Naive thymus-derived CD4-positive, alpha-beta T cell (primary cell): ENCODE measurements at regions not wholly inside any gene's neighbourhood (a gene's known extent, or its start where the extent isn't known, plus 50 kb on each side); places are given as distances from the start of the nearest gene placed in this dataset.
"Not testable (repeated sequence)": the region's sequence is repeated elsewhere in the genome, so short reads cannot be mapped to it uniquely, and the experiment has no call there.

Experiments
- ATAC-seq: fragments of 150-1000 bp; cut with Tn5 transposase; 2 replicates; pipeline ENCODE4 v1.10.0; 2021; ENCODE audit warnings: mild to moderate bottlenecking, moderate library complexity
- CTCF ChIA-PET: fragments of 350-600 bp; sonication (Branson Sonifier 250); formaldehyde crosslinking; loops from one replicate; lab custom pipeline; 2021; ENCODE audit warnings: antibody characterized with exemption; lab: Charles Lee
- POLR2A ChIA-PET: fragments of 350-600 bp; sonication (Branson Sonifier 250); formaldehyde crosslinking; loops from one replicate; lab custom pipeline; 2021; ENCODE audit warnings: antibody characterized with exemption, inconsistent platforms; lab: Charles Lee
- DNase-seq, 9 donors: peaks; one replicate each; pipeline versions ENCODE4 v3.0.0 to v3.0.0-alpha.2; 2020 to 2022; ENCODE audit warnings: mixed read lengths in 1 of 9
- H3K27ac ChIP-seq: one replicate; pipeline ENCODE4 v1.7.0; 2013; ENCODE audit warnings: mild to moderate bottlenecking, low read depth, low read length, moderate library complexity
- H3K27me3 ChIP-seq, 2 donors: one replicate each; pipeline ENCODE4 v1.7.0; 2013; ENCODE audit warnings: low read length in 2 of 2, mild to moderate bottlenecking in 2 of 2, moderate library complexity in 2 of 2; ENCODE audit not compliant: control insufficient read depth in 2 of 2, insufficient read depth in 2 of 2
- H3K36me3 ChIP-seq, 3 experiments: 1 replicate in 2 of 3; 2 replicates in 1 of 3; pipeline ENCODE4 v1.7.0; 2013; ENCODE audit warnings: low read length in 3 of 3, mild to moderate bottlenecking in 3 of 3, moderate library complexity in 1 of 3; ENCODE audit not compliant: insufficient read depth in 3 of 3, control insufficient read depth in 2 of 3
- H3K4me1 ChIP-seq, 2 donors: one replicate each; pipeline ENCODE4 v1.7.0; 2013; ENCODE audit warnings: low read length in 2 of 2, mild to moderate bottlenecking in 2 of 2, moderate library complexity in 1 of 2; ENCODE audit not compliant: control insufficient read depth in 2 of 2, insufficient read depth in 2 of 2
- H3K4me3 ChIP-seq: 2 replicates; pipeline ENCODE4 v1.7.0; 2013; ENCODE audit warnings: mild to moderate bottlenecking, low read length
- H3K9me3 ChIP-seq, 3 experiments: 1 replicate in 2 of 3; 2 replicates in 1 of 3; pipeline ENCODE4 v1.7.0; 2013; ENCODE audit warnings: low read length in 3 of 3; ENCODE audit not compliant: control insufficient read depth in 2 of 3
- H3K27ac Mint-ChIP-seq, 9 donors: one replicate each; pipeline ENCODE4 v1.8.0; 2020 to 2022; ENCODE audit warnings: mixed read lengths in 9 of 9, mild to moderate bottlenecking in 8 of 9, moderate library complexity in 5 of 9, inconsistent platforms in 2 of 9
- H3K27me3 Mint-ChIP-seq, 5 donors: one replicate each; pipeline ENCODE4 v1.8.0; 2021 to 2022; ENCODE audit warnings: mixed read lengths in 5 of 5, mild to moderate bottlenecking in 1 of 5
- H3K36me3 Mint-ChIP-seq, 5 donors: one replicate each; pipeline ENCODE4 v1.8.0; 2020 to 2022; ENCODE audit warnings: mixed read lengths in 5 of 5, mild to moderate bottlenecking in 3 of 5, inconsistent platforms in 1 of 5
- H3K4me1 Mint-ChIP-seq, 7 donors: one replicate each; pipeline ENCODE4 v1.8.0; 2020 to 2022; ENCODE audit warnings: mixed read lengths in 7 of 7, mild to moderate bottlenecking in 3 of 7, inconsistent platforms in 1 of 7
- H3K4me3 Mint-ChIP-seq, 10 donors: one replicate each; pipeline ENCODE4 v1.8.0; 2020 to 2022; ENCODE audit warnings: mild to moderate bottlenecking in 10 of 10, mixed read lengths in 10 of 10, moderate library complexity in 6 of 10, inconsistent platforms in 2 of 10
- H3K9me3 Mint-ChIP-seq, 11 donors: one replicate each; pipeline ENCODE4 v1.8.0; 2020 to 2022; ENCODE audit warnings: mixed read lengths in 11 of 11, mild to moderate bottlenecking in 4 of 11, inconsistent platforms in 1 of 11, moderate library complexity in 1 of 11
- intact Hi-C, 2 donors: fragments of 100-400 bp; cut with micrococcal nuclease; formaldehyde crosslinking; loops; one replicate each; pipeline ENCODE4 v1.15.1; 2023

DNA sequence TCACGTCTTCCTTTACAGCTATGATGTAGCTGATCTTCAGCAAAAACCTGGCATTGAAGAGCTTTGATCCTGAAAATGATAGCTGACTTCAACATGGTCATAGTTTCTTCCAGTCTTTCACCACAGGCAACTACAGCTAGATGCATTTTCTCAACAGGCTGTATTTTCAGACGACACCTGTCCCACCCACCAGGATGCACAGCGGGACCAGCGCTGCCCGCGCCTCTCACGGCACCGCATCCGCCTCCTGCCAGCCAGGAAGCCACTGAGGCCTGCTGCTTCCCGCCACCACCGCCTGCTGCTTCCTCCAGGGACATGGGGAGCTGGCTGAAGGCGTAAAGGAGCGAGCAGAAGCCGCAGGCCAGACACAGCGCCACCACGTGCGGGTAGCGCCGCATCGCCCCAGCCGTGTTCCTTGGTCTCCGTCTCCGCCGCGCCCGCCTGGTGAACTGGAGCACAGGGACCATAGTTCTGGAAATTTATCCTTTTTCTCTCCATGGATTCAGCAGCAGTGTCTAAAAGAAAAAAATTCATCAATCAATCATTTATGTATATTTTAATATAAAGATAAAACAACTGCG lies 456.3 kb downstream of the TUBA3C start:
- H3K36me3 ChIP-seq, H3K4me1 ChIP-seq, H3K27me3 Mint-ChIP-seq, H3K27ac Mint-ChIP-seq, H3K27ac ChIP-seq, H3K4me1 Mint-ChIP-seq, H3K27me3 ChIP-seq, CTCF ChIA-PET, POLR2A ChIA-PET, H3K36me3 Mint-ChIP-seq, H3K4me3 ChIP-seq, H3K9me3 Mint-ChIP-seq, intact Hi-C loops, H3K4me3 Mint-ChIP-seq, DNase-seq, H3K9me3 ChIP-seq, ATAC-seq: not testable (repeated sequence)

DNA sequence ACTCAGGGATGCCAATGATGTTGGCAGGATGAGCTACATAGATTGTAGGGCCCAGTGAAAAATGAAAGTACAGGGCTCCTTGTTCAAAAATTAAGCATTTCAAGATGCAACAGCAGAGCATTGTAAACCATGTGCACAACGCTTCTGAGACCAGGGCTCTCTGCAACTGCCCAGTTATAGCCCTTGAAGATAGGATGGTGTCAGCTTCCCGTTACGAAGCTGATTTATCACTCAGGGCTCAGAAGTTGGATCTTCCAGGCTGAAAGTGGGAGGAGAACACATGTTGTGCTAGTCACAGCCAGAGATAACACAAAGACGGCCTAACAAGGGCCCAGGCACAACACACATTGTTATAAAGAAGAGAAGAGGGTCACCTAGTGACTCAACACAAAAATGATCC lies 466.7 kb downstream of the TUBA3C start:
- no peaks in the 10 kb centered on the region for H3K27me3 ChIP-seq
- Mint-ChIP-seq H3K27me3 (peaks cover 0 to 8% (median 0%) of the 10 kb centered on the region in 5 donors), H3K4me3 (no peak overlapping the region), H3K27ac (no peak overlapping the region), H3K9me3 (peaks cover 0 to 13% (median 2%) of the 10 kb centered on the region in 11 donors), H3K4me1 (no peaks in the 10 kb centered on the region), H3K36me3 (no peaks in the 10 kb centered on the region)
- ATAC-seq (no peak), DNase-seq (no peak)
- ChIA-PET POLR2A (no interaction called here), CTCF (no interaction called here)
- no peak overlapping the region for H3K27ac ChIP-seq
- H3K36me3 ChIP-seq, result no peaks in the 10 kb centered on the region
- intact Hi-C loops, result no loop called here
- H3K4me3 ChIP-seq, result no peak overlapping the region
- H3K4me1 ChIP-seq, result no peaks in the 10 kb centered on the region
- H3K9me3 ChIP-seq, result no peaks in the 10 kb centered on the region

DNA sequence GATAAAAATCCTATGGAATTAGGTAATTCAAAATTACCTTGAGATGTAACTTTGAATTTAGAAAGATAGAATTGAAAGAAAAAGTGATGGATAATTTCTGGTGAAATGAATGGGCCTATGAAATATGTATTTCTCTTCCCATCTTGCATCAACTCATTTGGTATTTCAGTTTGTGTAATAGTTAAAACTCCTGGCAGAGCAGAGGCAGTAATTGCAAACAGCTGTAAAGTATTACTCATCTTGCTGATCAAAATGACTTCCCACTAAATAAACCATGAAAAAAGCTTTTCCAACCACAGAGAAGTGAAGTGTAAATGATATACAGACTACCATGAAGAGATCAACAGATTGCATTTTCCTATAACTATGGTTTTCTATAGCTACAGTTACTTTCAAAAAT lies 471.0 kb downstream of the TUBA3C start:
- H3K4me1 Mint-ChIP-seq, POLR2A ChIA-PET, CTCF ChIA-PET: not testable (repeated sequence)

DNA sequence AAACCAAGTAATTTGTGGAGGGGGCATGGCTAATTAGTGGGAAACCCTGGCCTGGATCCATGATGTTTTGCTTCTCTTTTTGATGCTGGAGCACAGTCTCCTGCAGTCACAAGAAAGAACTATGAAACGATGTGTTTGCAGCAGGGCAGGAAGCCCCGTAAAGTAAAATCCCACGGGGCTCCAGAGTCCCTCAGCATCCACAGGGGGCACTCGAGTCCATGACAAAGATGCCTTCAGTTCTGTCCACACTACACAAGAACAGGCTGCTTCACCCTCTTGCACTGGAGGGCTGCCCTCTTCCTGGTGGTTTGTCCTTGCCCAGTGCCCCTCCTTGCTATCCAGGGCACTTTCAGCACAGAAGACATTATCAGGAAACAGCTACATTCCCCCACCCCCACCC lies 475.1 kb downstream of the TUBA3C start:
- H3K36me3 ChIP-seq, H3K27ac Mint-ChIP-seq, H3K4me3 Mint-ChIP-seq, H3K9me3 ChIP-seq, ATAC-seq, H3K27ac ChIP-seq, H3K4me1 ChIP-seq, H3K4me3 ChIP-seq, CTCF ChIA-PET, H3K27me3 ChIP-seq, H3K9me3 Mint-ChIP-seq, DNase-seq, H3K4me1 Mint-ChIP-seq, H3K36me3 Mint-ChIP-seq, intact Hi-C loops, POLR2A ChIA-PET: not testable (repeated sequence)
- peaks cover 0 to 12% (median 0%) of the 10 kb centered on the region in 5 donors for H3K27me3 Mint-ChIP-seq

More for the DNA sequence above, 471.0 kb downstream of the TUBA3C start:
- H3K27ac Mint-ChIP-seq, H3K9me3 ChIP-seq, H3K4me3 ChIP-seq, intact Hi-C loops, H3K27ac ChIP-seq, H3K27me3 ChIP-seq, H3K36me3 Mint-ChIP-seq, DNase-seq, H3K4me3 Mint-ChIP-seq, H3K27me3 Mint-ChIP-seq, H3K36me3 ChIP-seq, ATAC-seq, H3K9me3 Mint-ChIP-seq, H3K4me1 ChIP-seq: not testable (repeated sequence)

DNA sequence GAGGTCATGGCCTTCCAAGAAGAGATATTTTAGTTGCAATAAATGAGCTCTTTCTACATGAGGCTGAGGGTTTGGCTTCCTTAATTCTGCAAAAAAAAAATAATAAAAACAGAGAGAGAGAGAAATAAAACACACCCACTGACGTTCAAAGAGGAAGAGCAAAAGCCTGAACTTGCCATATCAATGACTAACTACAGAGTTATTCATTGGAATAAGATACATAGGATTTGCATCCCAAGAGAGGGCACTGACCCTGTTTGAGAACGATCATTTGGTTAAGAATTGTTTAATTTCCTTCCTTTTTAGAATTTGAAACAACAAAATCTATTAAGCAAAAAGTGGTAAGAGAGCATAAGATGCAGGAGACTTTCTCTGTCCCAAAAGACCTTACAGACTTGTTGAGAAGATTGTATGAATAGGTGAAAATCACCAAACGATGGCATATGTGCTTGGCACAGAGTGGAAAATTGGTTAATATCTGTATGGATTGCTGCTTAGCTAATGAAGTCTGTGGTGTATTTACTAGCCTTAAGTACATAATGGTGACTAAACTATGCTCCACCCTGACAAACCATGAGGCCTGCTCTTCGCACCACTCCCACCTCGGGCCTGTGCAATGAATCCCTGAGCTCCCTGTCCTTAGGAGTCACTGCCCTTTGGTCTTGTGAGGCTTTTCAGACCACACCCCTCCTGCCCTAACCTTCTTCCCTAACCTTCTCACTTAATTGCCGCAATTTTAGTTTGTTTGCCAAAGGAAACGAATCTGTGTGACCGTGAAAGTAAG lies 479.0 kb downstream of the TUBA3C start:
- H3K4me1 ChIP-seq, H3K27ac ChIP-seq, H3K9me3 Mint-ChIP-seq, POLR2A ChIA-PET, H3K27ac Mint-ChIP-seq, H3K27me3 ChIP-seq, H3K4me3 ChIP-seq, DNase-seq, ATAC-seq, H3K4me3 Mint-ChIP-seq, H3K9me3 ChIP-seq, H3K4me1 Mint-ChIP-seq, H3K36me3 Mint-ChIP-seq, intact Hi-C loops, H3K36me3 ChIP-seq, CTCF ChIA-PET: not testable (repeated sequence)
- peaks cover 0 to 18% (median 0%) of the 10 kb centered on the region in 5 donors for H3K27me3 Mint-ChIP-seq

- H3K4me1 ChIP-seq, H3K4me1 Mint-ChIP-seq, ATAC-seq, H3K9me3 ChIP-seq, H3K27ac ChIP-seq, DNase-seq, H3K4me3 Mint-ChIP-seq, CTCF ChIA-PET, H3K27me3 ChIP-seq, H3K4me3 ChIP-seq, H3K36me3 ChIP-seq, POLR2A ChIA-PET, H3K9me3 Mint-ChIP-seq, H3K36me3 Mint-ChIP-seq, H3K27ac Mint-ChIP-seq, intact Hi-C loops: not testable (repeated sequence)
- H3K27me3 Mint-ChIP-seq, result peaks cover 0 to 18% (median 0%) of the 10 kb centered on the region in 5 donors
Measured at GRCh38 chr13:18698332-18698731, 483.3 kb downstream of the TUBA3C start.

DNA sequence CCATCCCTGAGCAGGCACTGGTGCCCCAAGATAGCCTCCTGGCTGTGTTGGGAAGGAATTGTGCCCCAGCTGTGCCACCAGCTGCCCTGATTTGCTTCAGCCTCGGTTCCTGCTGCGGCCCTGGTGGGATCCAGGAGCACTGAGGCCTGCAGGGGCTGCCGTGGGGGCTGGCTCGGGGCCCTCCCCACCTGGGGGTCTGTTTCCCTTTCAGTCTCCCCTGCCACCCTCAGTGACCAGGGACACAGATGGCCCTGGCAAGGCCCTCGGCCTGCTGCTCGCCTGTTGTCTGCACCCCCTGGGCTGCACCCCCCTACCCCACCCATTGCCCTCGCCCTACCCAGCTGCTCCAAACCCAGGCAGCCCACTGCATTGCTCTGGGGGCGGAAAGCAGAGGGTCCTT lies 483.8 kb downstream of the TUBA3C start:
- H3K4me1 ChIP-seq, H3K27ac Mint-ChIP-seq, POLR2A ChIA-PET, H3K4me1 Mint-ChIP-seq, H3K27ac ChIP-seq, H3K36me3 ChIP-seq, H3K4me3 ChIP-seq, H3K36me3 Mint-ChIP-seq, H3K9me3 ChIP-seq, DNase-seq, H3K9me3 Mint-ChIP-seq, ATAC-seq, intact Hi-C loops, H3K4me3 Mint-ChIP-seq, H3K27me3 ChIP-seq, CTCF ChIA-PET: not testable (repeated sequence)
- H3K27me3 Mint-ChIP-seq, result peaks cover 0 to 13% (median 0%) of the 10 kb centered on the region in 5 donors
